ENCODE measurements at regions not wholly inside any gene's neighbourhood (a gene's known extent, or its start where the extent isn't known, plus 50 kb on each side); places are given as distances from the start of the nearest gene placed in this dataset.

DNA sequence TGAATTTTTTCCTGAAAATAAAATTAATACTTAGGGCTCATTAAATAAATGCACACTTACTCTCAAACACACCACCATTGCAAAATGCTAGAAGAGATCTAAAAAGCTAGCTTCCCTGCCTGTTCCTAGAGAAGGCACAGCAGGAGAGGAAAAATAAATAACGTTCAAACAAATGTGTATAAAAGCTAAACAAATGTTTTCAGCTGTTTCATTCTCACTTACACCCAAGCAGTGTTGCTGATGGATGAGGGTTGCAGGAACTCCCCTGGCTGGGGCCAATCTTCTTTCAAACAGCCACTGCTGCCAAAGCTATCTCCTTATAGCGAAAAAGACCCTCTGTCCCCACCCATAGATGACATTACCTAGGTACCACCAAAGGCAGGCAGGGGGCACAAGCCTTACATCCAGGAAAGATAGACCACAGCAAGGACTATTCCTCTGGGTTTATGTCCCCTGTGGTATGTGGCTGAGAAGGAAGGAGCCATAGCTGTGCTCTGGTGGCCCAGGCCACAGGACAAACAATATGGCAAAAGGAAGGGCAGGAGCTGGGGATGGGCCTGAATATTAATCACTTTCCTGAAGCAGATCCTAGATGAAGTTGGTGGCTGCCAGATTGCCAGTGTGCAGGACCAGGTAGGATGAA is 214.6 kb downstream of the TTC32 start:
- DNase-seq (ENCODE audit: low read depth) = no peak
- no peak overlapping the region for H3K4me3 ChIP-seq (ENCODE audit: low read depth, low read length)
- TF ChIP-seq, protein P1, sequence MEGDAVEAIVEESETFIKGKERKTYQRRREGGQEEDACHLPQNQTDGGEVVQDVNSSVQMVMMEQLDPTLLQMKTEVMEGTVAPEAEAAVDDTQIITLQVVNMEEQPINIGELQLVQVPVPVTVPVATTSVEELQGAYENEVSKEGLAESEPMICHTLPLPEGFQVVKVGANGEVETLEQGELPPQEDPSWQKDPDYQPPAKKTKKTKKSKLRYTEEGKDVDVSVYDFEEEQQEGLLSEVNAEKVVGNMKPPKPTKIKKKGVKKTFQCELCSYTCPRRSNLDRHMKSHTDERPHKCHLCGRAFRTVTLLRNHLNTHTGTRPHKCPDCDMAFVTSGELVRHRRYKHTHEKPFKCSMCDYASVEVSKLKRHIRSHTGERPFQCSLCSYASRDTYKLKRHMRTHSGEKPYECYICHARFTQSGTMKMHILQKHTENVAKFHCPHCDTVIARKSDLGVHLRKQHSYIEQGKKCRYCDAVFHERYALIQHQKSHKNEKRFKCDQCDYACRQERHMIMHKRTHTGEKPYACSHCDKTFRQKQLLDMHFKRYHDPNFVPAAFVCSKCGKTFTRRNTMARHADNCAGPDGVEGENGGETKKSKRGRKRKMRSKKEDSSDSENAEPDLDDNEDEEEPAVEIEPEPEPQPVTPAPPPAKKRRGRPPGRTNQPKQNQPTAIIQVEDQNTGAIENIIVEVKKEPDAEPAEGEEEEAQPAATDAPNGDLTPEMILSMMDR (IDR thresholded peaks at IDR 0.05; ENCODE audit: insufficient read depth, low read length) = no peak

DNA sequence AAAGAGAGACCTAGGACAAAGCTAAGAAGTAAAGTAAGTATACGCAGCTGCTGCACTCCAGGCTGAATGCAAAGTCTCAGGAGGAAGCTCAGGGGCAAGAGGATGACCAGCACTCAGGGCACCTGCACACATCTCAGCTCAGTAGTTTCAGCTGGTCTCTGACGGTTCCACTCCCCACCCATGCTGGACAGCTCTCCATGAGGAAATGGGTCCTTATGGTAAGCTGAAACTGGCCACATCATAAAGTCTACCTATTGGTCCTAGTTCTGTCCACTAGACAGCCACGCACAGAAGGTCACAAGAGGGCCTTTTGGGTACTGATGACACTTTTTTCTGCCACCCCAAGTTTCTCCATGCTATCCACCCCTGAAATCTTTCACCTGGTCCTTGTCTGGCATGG is 215.3 kb downstream of the TTC32 start:
- TF ChIP-seq, protein P1 (IDR thresholded peaks at IDR 0.05; ENCODE audit: insufficient read depth, low read length) = no peak
- H3K4me3 ChIP-seq (ENCODE audit: low read depth, low read length) = no peak overlapping the region
- DNase-seq (ENCODE audit: low read depth) = no peak

DNA sequence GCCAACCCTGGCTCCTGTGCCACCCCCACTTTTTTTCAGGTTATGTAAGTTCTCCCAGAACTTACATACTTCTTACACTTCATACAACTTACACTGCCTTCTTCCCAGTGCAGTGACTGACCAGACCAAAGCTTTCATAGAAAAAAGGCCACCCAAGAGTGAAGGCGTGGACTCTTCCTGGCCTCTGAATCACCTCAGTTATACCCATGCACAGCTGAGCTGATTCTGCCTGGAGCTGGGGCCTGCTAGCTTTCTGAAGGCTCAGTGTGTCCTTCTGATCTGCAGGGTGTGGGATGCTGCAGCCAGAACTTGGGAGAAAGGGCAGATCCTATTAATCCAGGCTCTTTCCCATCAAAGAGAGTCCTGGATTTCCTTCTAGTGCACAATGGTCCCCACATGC is 216.1 kb downstream of the TTC32 start:
- DNase-seq (ENCODE audit: low read depth) = peak; percentile 40
- TF ChIP-seq, protein P1 (IDR thresholded peaks at IDR 0.05; ENCODE audit: insufficient read depth, low read length) = no peak
- no peak overlapping the region for H3K4me3 ChIP-seq (ENCODE audit: low read depth, low read length)

DNA sequence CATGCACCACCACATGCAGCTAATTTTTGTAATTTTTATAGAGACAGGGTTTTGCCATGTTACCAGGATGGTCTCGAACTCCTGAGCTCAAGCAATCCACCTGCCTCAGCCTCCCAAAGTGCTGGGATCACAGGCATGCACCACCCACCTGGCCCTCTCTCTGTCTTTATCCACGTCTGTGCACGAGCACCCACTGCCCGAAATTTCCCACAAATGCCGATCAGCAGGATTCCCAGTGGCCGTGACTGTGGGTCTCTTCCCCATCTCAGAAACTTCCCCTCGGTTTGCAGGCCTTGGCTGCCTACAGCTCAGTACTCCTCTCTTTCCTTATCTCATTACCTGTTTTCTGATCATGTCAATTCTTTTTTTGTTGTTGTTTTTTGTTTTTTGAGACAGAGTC is 217.3 kb downstream of the TTC32 start:
- no peak for DNase-seq (ENCODE audit: low read depth)
- TF ChIP-seq, protein P1 (IDR thresholded peaks at IDR 0.05; ENCODE audit: insufficient read depth, low read length) = no peak
- no peak overlapping the region for H3K4me3 ChIP-seq (ENCODE audit: low read depth, low read length)

DNA sequence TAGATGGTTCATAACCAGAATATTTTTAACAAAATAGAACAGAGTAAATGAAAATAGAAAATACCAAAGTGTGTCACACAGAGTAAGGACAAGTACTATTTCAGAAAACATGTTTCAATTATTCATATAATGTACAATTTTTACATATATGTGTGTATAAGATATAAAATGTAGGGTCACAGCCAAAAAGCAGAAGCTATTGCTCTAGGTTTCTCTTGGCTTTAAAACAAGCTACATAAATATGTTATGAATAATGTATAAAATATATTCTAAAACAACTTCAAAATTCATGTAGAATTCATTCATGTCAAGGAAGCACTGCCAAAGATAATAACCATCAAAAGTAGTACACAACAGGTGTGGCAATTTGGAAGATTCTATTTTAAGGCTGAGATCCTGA is 218.2 kb downstream of the TTC32 start:
- no peak for DNase-seq (ENCODE audit: low read depth)
- TF ChIP-seq, protein P1 (IDR thresholded peaks at IDR 0.05; ENCODE audit: insufficient read depth, low read length) = no peak
- H3K4me3 ChIP-seq (ENCODE audit: low read depth, low read length) = no peak overlapping the region

DNA sequence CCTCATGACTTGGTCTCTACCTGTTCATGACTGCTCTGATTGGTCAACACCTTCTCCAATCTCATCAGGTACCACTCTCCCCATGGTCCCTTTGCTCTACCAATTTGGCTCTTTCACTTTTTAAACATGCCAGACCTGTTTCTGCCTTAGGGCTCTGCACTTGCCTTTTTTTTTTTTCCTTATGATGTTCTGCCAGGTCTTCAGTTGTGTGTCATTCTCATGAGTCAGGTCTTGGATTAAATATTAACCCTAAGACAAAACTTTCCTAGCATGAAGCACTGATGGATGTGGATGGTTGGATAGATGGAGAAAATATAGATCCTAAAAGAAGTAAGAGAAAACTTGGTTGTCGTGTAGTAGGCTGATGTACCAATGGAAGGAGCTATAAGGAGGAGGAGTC is 219.3 kb downstream of the TTC32 start:
- no peak overlapping the region for H3K4me3 ChIP-seq (ENCODE audit: low read depth, low read length)
- TF ChIP-seq, protein P1 (IDR thresholded peaks at IDR 0.05; ENCODE audit: insufficient read depth, low read length) = no peak
- peak; percentile 35 for DNase-seq (ENCODE audit: low read depth)

Measured in fibroblast of the aortic adventitia (primary cell).